Brain microvascular endothelial cell (primary cell): ENCODE measurements at regions not wholly inside any gene's neighbourhood (a gene's known extent, or its start where the extent isn't known, plus 50 kb on each side); places are given as distances from the start of the nearest gene placed in this dataset.
"Not testable (repeated sequence)": the region's sequence is repeated elsewhere in the genome, so short reads cannot be mapped to it uniquely, and the experiment has no call there.

Experiments
- DNase-seq: peaks from one replicate; pipeline ENCODE4 v3.0.0-alpha.2; 2020
- H3K27ac ChIP-seq: fragments of 250-450 bp; sonication (Bioruptor Pico); 2 replicates; pipeline ENCODE4 v1.5.1; 2020; ENCODE audit warnings: mild to moderate bottlenecking, moderate library complexity
- H3K27me3 ChIP-seq: fragments of 250-450 bp; sonication (Bioruptor Pico); replicated peaks from 2 replicates; pipeline ENCODE4 v1.5.1; 2020; ENCODE audit warnings: mild to moderate bottlenecking
- H3K36me3 ChIP-seq: fragments of 250-450 bp; sonication (Bioruptor Pico); replicated peaks from 2 replicates; pipeline ENCODE4 v1.5.1; 2020; ENCODE audit warnings: mild to moderate bottlenecking
- H3K4me3 ChIP-seq: 2 replicates; pipeline ENCODE4 v1.5.1; 2011; ENCODE audit warnings: low read depth, mild to moderate bottlenecking, control low read depth, low read length, moderate library complexity
- in situ Hi-C: cut with HindIII; loops from 2 replicates; pipeline ENCODE4 v1.10.0; 2017; ENCODE audit warnings: low sequenced_read_pairs, low pct_ligation_motif_present
- TF ChIP-seq, protein P1 (sequence below): IDR thresholded peaks from 2 replicates; pipeline ENCODE4 v1.5.1; 2011; ENCODE audit warnings: low read depth, mild to moderate bottlenecking, moderate library complexity, low read length, control low read depth, inconsistent platforms; ENCODE audit errors: missing control alignments

- Histone ChIP-seq H3K4me3 (no peak overlapping the region), H3K27me3 (no peaks in the 10 kb centered on the region), H3K27ac (no peak overlapping the region), H3K36me3 (no peaks in the 10 kb centered on the region)
- in situ Hi-C loops, result no loop called here
- DNase-seq, result no peak
- TF ChIP-seq, protein P1, sequence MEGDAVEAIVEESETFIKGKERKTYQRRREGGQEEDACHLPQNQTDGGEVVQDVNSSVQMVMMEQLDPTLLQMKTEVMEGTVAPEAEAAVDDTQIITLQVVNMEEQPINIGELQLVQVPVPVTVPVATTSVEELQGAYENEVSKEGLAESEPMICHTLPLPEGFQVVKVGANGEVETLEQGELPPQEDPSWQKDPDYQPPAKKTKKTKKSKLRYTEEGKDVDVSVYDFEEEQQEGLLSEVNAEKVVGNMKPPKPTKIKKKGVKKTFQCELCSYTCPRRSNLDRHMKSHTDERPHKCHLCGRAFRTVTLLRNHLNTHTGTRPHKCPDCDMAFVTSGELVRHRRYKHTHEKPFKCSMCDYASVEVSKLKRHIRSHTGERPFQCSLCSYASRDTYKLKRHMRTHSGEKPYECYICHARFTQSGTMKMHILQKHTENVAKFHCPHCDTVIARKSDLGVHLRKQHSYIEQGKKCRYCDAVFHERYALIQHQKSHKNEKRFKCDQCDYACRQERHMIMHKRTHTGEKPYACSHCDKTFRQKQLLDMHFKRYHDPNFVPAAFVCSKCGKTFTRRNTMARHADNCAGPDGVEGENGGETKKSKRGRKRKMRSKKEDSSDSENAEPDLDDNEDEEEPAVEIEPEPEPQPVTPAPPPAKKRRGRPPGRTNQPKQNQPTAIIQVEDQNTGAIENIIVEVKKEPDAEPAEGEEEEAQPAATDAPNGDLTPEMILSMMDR, result no peak
These were observed 157.8 kb downstream of the TPBG start for GRCh38 chr6:82521369-82521768.

DNA sequence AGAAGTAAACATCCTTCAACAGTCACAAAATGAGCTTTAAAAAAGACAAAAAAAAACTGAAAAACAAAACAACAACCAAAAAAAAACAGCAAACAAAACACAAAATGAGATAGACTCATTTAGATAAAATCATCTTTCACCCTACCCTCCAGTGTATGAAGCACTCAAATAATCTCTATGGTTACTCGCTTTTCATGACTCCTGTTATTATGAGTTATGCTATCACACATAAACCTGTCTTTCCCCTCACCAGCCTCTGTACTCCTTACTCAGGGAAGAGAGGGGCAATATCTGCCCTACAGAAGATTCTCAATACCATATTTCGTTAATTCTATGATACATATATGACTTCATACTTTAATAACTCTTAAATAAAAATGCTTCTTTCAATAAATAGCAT is 158.2 kb downstream of the TPBG start:
- DNase-seq, result no peak
- in situ Hi-C loops, result no loop called here
- H3K27me3 ChIP-seq, result no peaks in the 10 kb centered on the region
- H3K27ac ChIP-seq, result no peak overlapping the region
- TF ChIP-seq, protein P1, result no peak
- no peak overlapping the region for H3K4me3 ChIP-seq
- no peaks in the 10 kb centered on the region for H3K36me3 ChIP-seq

DNA sequence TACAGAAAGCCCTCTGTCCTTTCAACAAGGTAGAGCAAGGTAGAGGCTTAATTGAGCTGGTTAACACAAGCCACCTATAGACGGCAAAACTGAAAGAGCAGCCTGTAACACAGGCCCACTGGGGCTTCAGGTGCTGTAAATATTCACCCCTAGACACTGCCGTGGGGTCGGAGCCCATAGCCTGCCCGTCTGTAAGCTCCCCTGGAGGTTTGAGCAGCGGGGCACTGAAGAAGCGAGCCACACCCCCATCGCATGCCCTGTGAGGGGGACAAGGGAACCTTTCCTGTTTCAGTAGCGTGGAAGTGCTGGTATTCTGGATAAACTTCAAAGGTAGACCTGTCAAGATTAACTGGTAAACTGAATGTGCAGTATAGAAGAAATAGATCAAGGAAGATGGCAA is 160.4 kb downstream of the TPBG start:
- DNase-seq, result no peak
- Histone ChIP-seq H3K27ac (no peak overlapping the region), H3K4me3 (no peak overlapping the region), H3K36me3 (no peaks in the 10 kb centered on the region), H3K27me3 (no peaks in the 10 kb centered on the region)
- TF ChIP-seq, protein P1, result no peak
- in situ Hi-C loops, result no loop called here

DNA sequence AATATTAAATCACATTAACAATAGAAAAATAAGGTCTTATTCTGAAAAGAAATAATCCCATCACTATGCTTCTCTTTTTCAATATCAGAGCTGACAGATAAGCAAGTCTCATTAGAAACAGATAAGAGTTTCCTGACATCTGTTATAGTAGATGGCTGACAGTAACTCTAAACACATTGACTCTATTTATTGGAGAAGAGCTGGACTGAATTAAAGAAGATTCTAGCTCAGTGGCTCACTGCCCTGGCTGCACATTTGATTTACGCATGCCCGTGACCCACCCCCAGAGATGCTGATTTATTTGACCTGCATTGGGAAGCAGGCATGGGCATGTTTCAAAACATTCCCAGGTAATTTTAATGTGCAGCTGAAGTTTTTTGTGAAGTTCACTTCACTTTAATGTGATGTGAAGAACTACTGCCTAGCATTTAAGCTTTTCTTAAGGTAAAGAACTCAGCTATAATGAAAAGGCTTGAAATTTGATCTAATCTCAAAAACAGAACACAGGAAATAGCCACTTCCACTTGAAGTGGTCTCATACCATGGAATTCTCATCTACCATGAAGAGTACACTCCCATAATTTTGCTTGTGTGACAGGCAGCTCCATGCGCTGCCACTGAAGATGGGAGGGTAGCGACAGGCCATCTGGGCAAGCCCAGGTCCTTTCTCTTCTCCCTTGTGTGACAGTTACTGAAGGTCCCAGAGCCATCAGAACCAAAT is 162.3 kb downstream of the TPBG start:
- in situ Hi-C loops, result no loop called here
- TF ChIP-seq, protein P1, result no peak
- H3K36me3 ChIP-seq, result no peaks in the 10 kb centered on the region

DNA sequence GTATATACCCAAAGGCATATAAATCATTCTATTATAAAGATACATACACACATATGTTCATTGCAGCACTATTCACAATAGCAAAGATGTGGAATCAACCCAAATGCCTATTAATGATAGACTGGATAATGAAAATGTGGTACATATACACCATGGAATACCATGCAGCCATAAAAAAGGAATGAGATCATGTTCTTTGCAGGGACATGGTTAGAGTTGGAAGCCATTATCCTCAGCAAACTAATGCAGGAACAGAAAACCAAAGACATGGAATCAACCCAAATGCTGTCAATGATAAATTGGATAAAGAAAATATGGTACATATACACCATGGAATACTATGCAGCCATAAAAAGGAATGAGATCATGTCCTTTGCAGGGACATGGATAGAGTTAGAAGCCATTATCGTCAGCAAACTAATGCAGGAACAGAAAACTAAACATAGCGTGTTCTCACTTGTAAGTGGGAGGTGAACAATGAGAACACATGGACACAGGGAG is 166.4 kb downstream of the TPBG start:
- H3K27ac ChIP-seq, H3K36me3 ChIP-seq, in situ Hi-C loops, DNase-seq, H3K27me3 ChIP-seq, H3K4me3 ChIP-seq: not testable (repeated sequence)

More for the DNA sequence above, 162.3 kb downstream of the TPBG start:
- no peak overlapping the region for H3K27ac ChIP-seq
- H3K27me3 ChIP-seq, result no peaks in the 10 kb centered on the region
- H3K4me3 ChIP-seq, result no peak overlapping the region
- no peak for DNase-seq

DNA sequence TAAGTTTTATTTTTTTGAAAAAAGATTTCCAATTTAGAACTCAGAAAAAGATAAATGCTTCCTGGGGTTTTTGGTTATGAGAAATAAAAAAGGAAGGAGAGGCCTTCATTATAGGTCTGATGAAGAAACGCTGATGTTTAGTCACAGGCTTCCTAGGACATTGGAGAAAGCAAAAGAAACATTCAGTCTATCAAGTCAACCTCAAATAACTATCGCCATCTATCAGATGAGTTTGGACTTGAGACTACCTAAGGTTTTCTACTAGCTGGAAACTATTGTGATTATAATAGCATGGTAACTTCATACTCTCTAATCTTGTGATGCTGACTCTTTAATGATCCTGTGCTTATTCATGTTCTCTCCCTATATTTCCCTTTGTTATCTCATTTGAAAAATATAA is 171.3 kb downstream of the TPBG start:
- H3K36me3 ChIP-seq, result no peaks in the 10 kb centered on the region
- no peaks in the 10 kb centered on the region for H3K27me3 ChIP-seq
- DNase-seq, result no peak
- H3K27ac ChIP-seq, result no peak overlapping the region
- in situ Hi-C loops, result no loop called here
- TF ChIP-seq, protein P1, result no peak
- no peak overlapping the region for H3K4me3 ChIP-seq

DNA sequence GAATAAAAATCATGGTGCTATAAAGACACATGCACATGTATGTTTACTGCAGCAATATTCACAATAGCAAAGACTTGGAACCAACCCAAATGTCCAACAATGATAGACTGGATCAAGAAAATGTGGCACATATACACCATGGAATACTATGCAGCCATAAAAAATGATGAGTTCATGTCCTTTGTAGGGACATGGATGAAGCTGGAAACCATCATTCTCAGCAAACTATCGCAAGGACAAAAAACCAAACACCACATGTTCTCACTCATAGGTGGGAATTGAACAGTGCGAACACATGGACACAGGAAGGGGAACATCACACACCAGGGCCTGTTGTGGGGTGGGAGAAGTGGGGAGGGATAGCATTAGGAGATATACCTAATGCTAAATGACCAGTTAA is 185.9 kb downstream of the TPBG start:
- in situ Hi-C loops, DNase-seq, H3K36me3 ChIP-seq, H3K27ac ChIP-seq, H3K27me3 ChIP-seq, H3K4me3 ChIP-seq: not testable (repeated sequence)

DNA sequence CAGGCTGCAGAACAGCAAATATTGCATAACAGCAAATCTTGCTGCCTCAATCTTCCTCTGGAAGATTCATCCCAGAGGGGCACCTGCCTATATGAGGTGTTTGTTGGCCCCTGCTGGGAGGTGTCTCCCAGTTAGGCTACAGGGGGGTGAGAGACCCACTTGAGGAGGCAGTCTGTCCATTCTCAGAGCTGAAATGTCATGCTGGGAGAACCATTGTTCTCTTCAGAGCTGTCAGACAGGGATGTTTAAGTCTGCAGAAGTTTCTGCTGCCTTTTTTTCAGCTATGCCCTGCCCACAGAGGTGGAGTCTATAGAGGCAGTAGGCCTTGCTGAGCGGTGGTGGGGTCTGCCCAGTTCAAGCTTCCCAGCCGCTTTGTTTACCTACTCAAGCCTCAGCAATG is 187.7 kb downstream of the TPBG start:
- H3K36me3 ChIP-seq, H3K27me3 ChIP-seq, DNase-seq, H3K4me3 ChIP-seq, in situ Hi-C loops, H3K27ac ChIP-seq: not testable (repeated sequence)
